Hepatocyte (in vitro differentiated cells): ENCODE measurements at regions not wholly inside any gene's neighbourhood (a gene's known extent, or its start where the extent isn't known, plus 50 kb on each side); places are given as distances from the start of the nearest gene placed in this dataset.

ENCODE experiments used
- DNase-seq: peaks from one replicate; pipeline ENCODE4 v3.0.0-alpha.2; 2016; ENCODE audit warnings: low spot score
- H2AFZ ChIP-seq: fragments of 200-600 bp; sonication (generic); 2 replicates; pipeline ENCODE4 v1.6.0; 2016; ENCODE audit warnings: antibody characterized with exemption, mild to moderate bottlenecking
- H3K27ac ChIP-seq: fragments of 200-600 bp; sonication (generic); 2 replicates; pipeline ENCODE4 v1.5.1; 2016; ENCODE audit warnings: mild to moderate bottlenecking
- H3K27me3 ChIP-seq: fragments of 200-600 bp; sonication (generic); 2 replicates; pipeline ENCODE4 v1.6.1; 2016
- H3K36me3 ChIP-seq: fragments of 200-600 bp; sonication (generic); replicated peaks from 2 replicates; pipeline ENCODE4 v1.5.1; 2016; ENCODE audit warnings: low read depth; ENCODE audit not compliant: insufficient read depth
- H3K4me1 ChIP-seq: fragments of 200-600 bp; sonication (generic); 2 replicates; pipeline ENCODE4 v1.5.1; 2016; ENCODE audit warnings: mild to moderate bottlenecking, moderate library complexity; ENCODE audit not compliant: insufficient read depth
- H3K4me2 ChIP-seq: fragments of 200-600 bp; sonication (generic); 2 replicates; pipeline ENCODE4 v1.6.0; 2016
- H3K4me3 ChIP-seq: fragments of 200-600 bp; sonication (generic); 2 replicates; pipeline ENCODE4 v1.5.1; 2016; ENCODE audit warnings: mild to moderate bottlenecking
- H3K79me2 ChIP-seq: fragments of 200-600 bp; sonication (generic); 2 replicates; pipeline ENCODE4 v1.6.0; 2017; ENCODE audit warnings: mild to moderate bottlenecking
- H3K9me2 ChIP-seq: fragments of 200-600 bp; sonication (generic); replicated peaks from 2 replicates; pipeline ENCODE4 v1.6.0; 2017; ENCODE audit warnings: mild to moderate bottlenecking; ENCODE audit not compliant: insufficient read depth
- H3K9me3 ChIP-seq: fragments of 200-600 bp; sonication (generic); 2 replicates; pipeline ENCODE4 v1.5.1; 2016; ENCODE audit warnings: low read depth, mild to moderate bottlenecking
- H4K20me1 ChIP-seq: fragments of 200-600 bp; sonication (generic); 2 replicates; pipeline ENCODE4 v1.6.0; 2016; ENCODE audit warnings: mild to moderate bottlenecking; ENCODE audit not compliant: insufficient read depth, poor library complexity, severe bottlenecking
- EZH2 ChIP-seq: fragments of 200-600 bp; sonication (generic); IDR thresholded peaks from 2 replicates; pipeline ENCODE4 v1.6.1; 2016; ENCODE audit warnings: antibody characterized with exemption, mild to moderate bottlenecking, borderline replicate concordance
- EZH2phosphoT487 ChIP-seq: fragments of 200-600 bp; sonication (generic); IDR thresholded peaks from one replicate; pipeline ENCODE4 v1.6.1; 2018; ENCODE audit warnings: antibody characterized with exemption, mild to moderate bottlenecking, low read depth, moderate library complexity; ENCODE audit not compliant: unreplicated experiment, severe bottlenecking
- WGBS: methylation state at CpG from one replicate; pipeline ENCODE4 v1.1.6; 2016; ENCODE audit warnings: low lambda C conversion rate; ENCODE audit errors: missing lambda C conversion rate; 5-methylcytosine and 5-hydroxymethylcytosine counted together
- TF ChIP-seq, protein P1 (sequence below): fragments of 200-600 bp; sonication (generic); IDR thresholded peaks from 2 replicates; pipeline ENCODE4 v1.5.1; 2016; ENCODE audit warnings: antibody characterized with exemption, mild to moderate bottlenecking; ENCODE audit not compliant: poor library complexity

GRCh38 chr20:48556956-48557355, 270.8 kb downstream of the PREX1 start:
- Histone ChIP-seq H2AFZ (no peak overlapping the region), H4K20me1 (no peaks in the 10 kb centered on the region), H3K79me2 (no peaks in the 10 kb centered on the region), H3K9me2 (no peaks in the 10 kb centered on the region), H3K4me2 (no peak overlapping the region), H3K9me3 (no peaks in the 10 kb centered on the region), H3K4me3 (no peak overlapping the region), H3K4me1 (peaks cover 7% of the 10 kb centered on the region), H3K27ac (no peak overlapping the region), H3K36me3 (no peaks in the 10 kb centered on the region), H3K27me3 (no peaks in the 10 kb centered on the region)
- WGBS = 41% methylated on average over 6 of the region's 6 CpGs
- TF ChIP-seq EZH2phosphoT487 = no peak
- TF ChIP-seq, protein P1, sequence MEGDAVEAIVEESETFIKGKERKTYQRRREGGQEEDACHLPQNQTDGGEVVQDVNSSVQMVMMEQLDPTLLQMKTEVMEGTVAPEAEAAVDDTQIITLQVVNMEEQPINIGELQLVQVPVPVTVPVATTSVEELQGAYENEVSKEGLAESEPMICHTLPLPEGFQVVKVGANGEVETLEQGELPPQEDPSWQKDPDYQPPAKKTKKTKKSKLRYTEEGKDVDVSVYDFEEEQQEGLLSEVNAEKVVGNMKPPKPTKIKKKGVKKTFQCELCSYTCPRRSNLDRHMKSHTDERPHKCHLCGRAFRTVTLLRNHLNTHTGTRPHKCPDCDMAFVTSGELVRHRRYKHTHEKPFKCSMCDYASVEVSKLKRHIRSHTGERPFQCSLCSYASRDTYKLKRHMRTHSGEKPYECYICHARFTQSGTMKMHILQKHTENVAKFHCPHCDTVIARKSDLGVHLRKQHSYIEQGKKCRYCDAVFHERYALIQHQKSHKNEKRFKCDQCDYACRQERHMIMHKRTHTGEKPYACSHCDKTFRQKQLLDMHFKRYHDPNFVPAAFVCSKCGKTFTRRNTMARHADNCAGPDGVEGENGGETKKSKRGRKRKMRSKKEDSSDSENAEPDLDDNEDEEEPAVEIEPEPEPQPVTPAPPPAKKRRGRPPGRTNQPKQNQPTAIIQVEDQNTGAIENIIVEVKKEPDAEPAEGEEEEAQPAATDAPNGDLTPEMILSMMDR = no peak
- TF ChIP-seq EZH2 = no peak
- DNase-seq = no peak

DNA sequence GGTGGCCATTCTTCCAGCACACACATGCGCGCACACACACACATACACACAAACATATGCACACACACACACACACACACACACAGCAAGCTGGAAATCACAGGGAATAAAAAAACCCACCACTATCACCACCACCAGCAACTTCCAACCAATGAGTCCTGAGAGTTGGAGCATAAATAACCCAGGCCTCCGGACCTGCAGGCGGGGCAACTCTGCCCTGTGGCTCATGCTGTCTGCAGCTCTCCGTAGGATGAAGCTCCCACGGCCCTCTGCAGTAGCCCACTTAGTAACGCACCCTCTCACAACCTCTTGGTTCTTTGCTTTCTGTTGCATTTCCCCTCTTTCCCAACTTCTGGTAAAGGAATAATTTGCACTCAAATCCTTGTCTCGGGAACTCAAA, 275.2 kb downstream of the PREX1 start:
- 85% methylated on average over 8 of the region's 8 CpGs for WGBS

GRCh38 chr20:48550814-48551213, 277.0 kb downstream of the PREX1 start:
- H3K4me1 ChIP-seq = peaks cover 11% of the 10 kb centered on the region
- WGBS = 82% methylated on average over 7 of the region's 7 CpGs

More for the DNA sequence above, 275.2 kb downstream of the PREX1 start:
- H3K9me3 ChIP-seq = no peaks in the 10 kb centered on the region
- H4K20me1 ChIP-seq = no peaks in the 10 kb centered on the region
- H3K4me2 ChIP-seq = no peak overlapping the region
- no peak overlapping the region for H3K4me3 ChIP-seq
- TF ChIP-seq, protein P1 = no peak
- no peak for TF ChIP-seq EZH2
- no peak for TF ChIP-seq EZH2phosphoT487
- H3K9me2 ChIP-seq = no peaks in the 10 kb centered on the region
- no peak for DNase-seq
- H3K27ac ChIP-seq = no peak overlapping the region
- no peaks in the 10 kb centered on the region for H3K36me3 ChIP-seq
- no peaks in the 10 kb centered on the region for H3K27me3 ChIP-seq
- H3K79me2 ChIP-seq = no peaks in the 10 kb centered on the region
- peaks cover 11% of the 10 kb centered on the region for H3K4me1 ChIP-seq
- no peak overlapping the region for H2AFZ ChIP-seq

More at GRCh38 chr20:48550814-48551213, 277.0 kb downstream of the PREX1 start:
- Histone ChIP-seq H3K27ac (peak overlapping the region; percentile 16), H3K4me2 (no peak overlapping the region), H3K9me3 (no peaks in the 10 kb centered on the region), H4K20me1 (no peaks in the 10 kb centered on the region), H3K9me2 (no peaks in the 10 kb centered on the region), H3K27me3 (no peaks in the 10 kb centered on the region), H3K79me2 (no peaks in the 10 kb centered on the region), H3K4me3 (no peak overlapping the region), H2AFZ (no peak overlapping the region), H3K36me3 (no peaks in the 10 kb centered on the region)
- TF ChIP-seq, protein P1 = no peak
- TF ChIP-seq EZH2 = no peak
- TF ChIP-seq EZH2phosphoT487 = no peak
- no peak for DNase-seq
